Right ventricle myocardium superior (tissue), 1 donor: ENCODE measurements at regions not wholly inside any gene's neighbourhood (a gene's known extent, or its start where the extent isn't known, plus 50 kb on each side); places are given as distances from the start of the nearest gene placed in this dataset.
"Not testable (repeated sequence)": the region's sequence is repeated elsewhere in the genome, so short reads cannot be mapped to it uniquely, and the experiment has no call there.

Experiments used
- ATAC-seq: fragments of 200-7000 bp; cut with Tn5 transposase; one replicate; pipeline ENCODE4 v1.9.1; 2020; ENCODE audit warnings: mild to moderate bottlenecking; ENCODE audit not compliant: poor library complexity
- DNase-seq: peaks from one replicate; pipeline ENCODE4 v3.0.0-alpha.2; 2020
- intact Hi-C: fragments of 100-400 bp; cut with DNase I; formaldehyde crosslinking; loops from one replicate; pipeline ENCODE4 v1.11.2; 2022
- donor health status: DM: no; HTN: yes; CAD: no; lungs with severe emphysema.

DNA sequence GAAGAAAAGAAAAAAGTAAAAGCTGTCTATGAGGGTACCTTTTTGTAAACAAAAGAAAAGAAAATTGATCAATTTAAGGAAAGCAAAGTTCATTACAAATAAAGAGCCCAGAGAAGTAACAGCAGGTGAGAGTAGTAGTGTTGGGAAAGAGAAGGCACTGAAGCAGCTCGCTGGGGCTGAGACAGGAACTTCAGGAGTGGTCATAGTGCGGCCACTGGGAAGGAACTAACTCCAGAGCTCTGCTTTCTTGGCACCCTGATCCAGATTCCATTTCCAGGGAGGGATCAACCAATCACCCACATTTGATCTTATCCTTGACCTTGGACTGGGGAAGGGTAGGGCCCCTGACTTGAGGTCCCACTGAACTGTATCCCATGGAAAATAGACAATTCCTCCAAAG lies 617.6 kb downstream of the CPS1 start:
- no peak for ATAC-seq
- no peak for DNase-seq
- intact Hi-C loops: no loop called here

- ATAC-seq: no peak
- intact Hi-C loops: no loop called here
- DNase-seq: no peak
Observed at GRCh38 chr2:211174631-211175030, 618.2 kb downstream of the CPS1 start.

DNA sequence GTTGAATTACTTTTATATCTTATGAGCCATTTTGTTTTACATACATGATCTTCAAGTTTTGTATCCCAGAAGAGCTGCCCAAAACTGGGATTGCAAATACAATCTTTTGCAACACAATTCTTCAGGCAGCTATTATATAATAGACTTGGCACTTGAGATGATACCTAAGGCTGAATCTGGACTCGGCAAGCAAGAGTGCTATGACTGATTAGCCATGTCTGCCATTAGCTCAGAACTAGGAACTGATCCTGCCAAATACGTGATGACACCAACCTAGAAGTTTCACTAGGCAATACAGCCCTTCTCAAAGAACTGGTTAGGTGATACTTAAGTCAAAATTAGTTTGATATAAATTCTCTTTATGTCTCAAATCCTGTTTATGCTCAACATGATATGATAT lies 619.6 kb downstream of the CPS1 start:
- no peak for ATAC-seq
- intact Hi-C loops: no loop called here
- no peak for DNase-seq

DNA sequence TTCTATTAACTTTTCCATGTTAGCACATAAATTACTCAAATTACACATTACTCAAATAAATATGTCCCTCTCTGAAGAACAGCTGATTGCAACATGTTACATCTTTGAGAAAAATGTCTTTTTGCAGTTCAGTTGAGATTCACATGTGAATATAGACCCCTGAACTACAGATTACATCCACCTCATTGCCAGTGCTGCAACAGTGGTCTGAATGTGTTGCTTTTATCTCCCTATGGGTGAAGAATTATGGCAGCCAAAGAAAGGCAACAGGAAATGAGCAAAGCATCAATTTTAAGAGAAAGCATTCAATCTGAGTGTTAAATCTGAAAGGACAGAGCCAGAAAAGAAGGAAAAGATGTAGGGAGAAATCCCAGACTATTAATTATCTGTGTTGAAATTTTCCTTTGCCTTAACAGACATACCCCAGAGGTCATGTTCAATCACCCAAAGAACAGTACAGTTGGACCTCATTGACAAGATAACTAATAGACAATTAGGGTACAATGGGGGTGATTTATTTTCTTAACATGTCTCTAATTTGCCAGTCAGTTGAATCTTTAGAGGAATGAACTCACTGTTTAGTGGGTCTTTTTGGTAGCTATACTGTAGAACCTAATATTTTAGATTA lies 620.2 kb downstream of the CPS1 start:
- DNase-seq: no peak
- no peak for ATAC-seq
- intact Hi-C loops: no loop called here

GRCh38 chr2:211181626-211182025 lies 625.2 kb downstream of the CPS1 start:
- intact Hi-C loops: no loop called here
- ATAC-seq: no peak
- DNase-seq: no peak

DNA sequence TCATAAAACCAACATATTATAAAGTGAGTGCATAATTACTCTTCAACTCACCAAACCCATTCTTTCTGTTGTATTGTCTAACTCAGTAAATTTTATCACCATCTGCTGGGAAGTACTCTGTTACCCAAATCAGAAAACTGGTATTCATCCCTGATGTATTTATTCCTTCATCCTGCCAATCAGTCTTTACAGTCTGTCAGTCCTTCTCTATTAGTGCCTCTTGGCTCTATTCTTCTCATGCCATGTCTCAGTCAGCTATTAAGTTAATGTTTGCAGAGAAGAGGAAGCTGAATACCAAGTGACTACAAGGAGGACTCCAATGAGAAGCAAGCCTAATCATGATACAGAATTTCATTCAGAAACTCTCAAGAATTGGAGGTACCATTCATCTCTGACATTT lies 631.2 kb downstream of the CPS1 start:
- intact Hi-C loops: no loop called here
- no peak for ATAC-seq
- DNase-seq: no peak

GRCh38 chr2:211203986-211204385 lies 647.6 kb downstream of the CPS1 start:
- intact Hi-C loops: no loop called here
- ATAC-seq (no peak), DNase-seq (no peak)

DNA sequence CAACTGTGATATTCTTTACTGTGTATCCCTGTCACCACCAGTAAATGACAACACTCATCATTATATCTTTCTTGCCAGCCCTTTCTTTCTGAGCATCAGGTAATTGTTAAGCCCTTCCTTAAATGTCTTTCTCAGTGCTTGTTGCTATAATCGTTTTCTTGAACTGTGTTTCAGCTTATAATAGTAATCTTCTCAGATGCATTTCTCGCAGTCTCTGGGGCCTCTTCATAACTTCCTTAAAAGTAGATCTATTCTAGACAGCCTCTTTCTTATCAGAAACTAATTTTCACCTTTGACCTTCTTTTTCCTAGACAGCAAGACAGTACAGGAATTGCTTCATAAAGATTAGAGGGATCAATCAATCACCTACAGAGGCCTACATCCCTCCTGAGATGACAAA lies 648.1 kb downstream of the CPS1 start:
- ATAC-seq (no peak), DNase-seq (no peak)
- intact Hi-C loops: no loop called here

- ATAC-seq: no peak
- no peak for DNase-seq
- intact Hi-C loops: no loop called here
Observed at GRCh38 chr2:211204902-211205301, 648.5 kb downstream of the CPS1 start.

DNA sequence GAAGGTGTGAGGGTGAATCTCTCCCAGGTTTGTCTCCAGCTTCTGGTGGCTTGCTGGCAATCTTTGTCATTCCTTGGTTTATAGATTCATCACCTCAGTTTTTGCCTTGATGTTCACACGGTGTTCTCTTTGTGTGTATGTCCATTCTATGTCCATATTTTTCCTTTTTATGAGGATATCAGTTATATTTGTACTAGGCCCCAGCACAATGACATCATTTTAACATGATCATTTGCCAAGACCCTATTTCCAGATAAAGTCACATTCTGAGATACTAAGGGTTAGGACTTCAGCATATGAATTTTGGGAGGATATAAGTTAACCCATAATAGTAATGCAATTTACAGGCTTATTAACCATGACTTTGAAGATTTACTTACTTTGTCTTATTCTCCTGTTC lies 649.0 kb downstream of the CPS1 start:
- intact Hi-C loops: no loop called here
- no peak for ATAC-seq
- no peak for DNase-seq

DNA sequence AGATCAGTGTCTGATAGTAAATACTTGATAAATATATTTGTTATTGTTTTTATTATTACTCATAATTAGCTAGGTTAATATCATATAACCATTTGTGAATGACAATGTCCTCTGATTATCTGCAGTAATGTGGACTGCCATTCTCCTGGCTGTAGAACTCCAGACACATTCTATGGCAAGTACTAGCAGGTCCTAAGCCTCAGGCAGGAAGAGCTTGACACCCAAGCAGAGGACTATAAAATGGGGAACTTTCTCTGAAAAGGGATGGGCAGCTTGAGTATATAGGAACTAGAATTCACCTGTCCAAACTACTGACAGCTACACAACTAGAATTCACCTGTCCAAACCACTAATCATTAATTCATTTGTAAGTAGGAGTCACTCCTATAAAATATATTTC lies 649.4 kb downstream of the CPS1 start:
- DNase-seq: no peak
- ATAC-seq: no peak
- intact Hi-C loops: no loop called here

- intact Hi-C loops: no loop called here
Observed at GRCh38 chr2:211216221-211216620, 659.8 kb downstream of the CPS1 start.

GRCh38 chr2:211219548-211219947 lies 663.1 kb downstream of the CPS1 start:
- ATAC-seq, DNase-seq, intact Hi-C loops: not testable (repeated sequence)

More at GRCh38 chr2:211216221-211216620, 659.8 kb downstream of the CPS1 start:
- DNase-seq: no peak
- no peak for ATAC-seq

GRCh38 chr2:211225784-211226183 lies 669.4 kb downstream of the CPS1 start:
- ATAC-seq: no peak
- intact Hi-C loops: no loop called here
- DNase-seq: no peak

GRCh38 chr2:211228559-211228958 lies 672.2 kb downstream of the CPS1 start:
- intact Hi-C loops: no loop called here

GRCh38 chr2:211237586-211238275 lies 681.3 kb downstream of the CPS1 start:
- intact Hi-C loops: no loop called here
- DNase-seq: no peak
- no peak for ATAC-seq

More at GRCh38 chr2:211228559-211228958, 672.2 kb downstream of the CPS1 start:
- DNase-seq: no peak
- no peak for ATAC-seq

DNA sequence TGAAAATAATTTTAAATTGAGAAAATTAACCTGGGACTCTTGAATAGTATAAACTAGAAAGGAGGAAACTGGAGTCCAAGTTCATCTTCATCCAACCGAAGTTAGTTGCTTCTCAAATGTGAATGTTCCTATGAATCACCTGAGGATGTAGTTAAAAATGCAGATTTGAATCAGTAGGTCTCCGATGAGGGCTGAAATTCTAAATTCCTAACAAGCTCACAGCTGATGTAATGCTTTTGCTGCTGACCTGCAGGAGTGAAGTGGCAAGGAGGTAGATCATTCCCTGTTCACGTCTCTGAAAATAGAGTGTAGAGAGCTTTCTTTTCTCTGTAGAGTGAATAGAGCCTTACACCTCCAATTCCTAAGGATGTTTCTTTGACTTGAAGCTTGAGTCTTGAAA lies 685.5 kb downstream of the CPS1 start:
- intact Hi-C loops: no loop called here
- ATAC-seq: no peak
- no peak for DNase-seq

DNA sequence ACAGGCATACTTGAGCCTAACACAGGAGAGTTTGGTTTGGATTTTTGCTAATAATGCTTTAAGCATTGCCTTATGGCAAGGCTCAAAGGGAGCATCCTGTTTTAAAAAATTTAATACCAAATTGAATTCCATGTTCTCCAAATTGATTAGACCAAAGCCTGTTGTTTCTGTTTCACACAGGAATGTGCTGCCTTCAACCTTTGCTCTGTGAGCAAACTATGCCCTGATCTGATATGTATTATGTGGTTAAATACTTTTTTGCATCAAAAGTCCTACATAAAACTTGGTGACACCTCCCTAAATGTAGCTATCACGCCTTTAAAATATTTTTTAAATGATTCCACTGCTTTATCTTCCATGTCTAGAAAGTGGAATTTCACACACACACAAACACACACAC lies 691.4 kb downstream of the CPS1 start:
- ATAC-seq (no peak), DNase-seq (no peak)
- intact Hi-C loops: no loop called here

DNA sequence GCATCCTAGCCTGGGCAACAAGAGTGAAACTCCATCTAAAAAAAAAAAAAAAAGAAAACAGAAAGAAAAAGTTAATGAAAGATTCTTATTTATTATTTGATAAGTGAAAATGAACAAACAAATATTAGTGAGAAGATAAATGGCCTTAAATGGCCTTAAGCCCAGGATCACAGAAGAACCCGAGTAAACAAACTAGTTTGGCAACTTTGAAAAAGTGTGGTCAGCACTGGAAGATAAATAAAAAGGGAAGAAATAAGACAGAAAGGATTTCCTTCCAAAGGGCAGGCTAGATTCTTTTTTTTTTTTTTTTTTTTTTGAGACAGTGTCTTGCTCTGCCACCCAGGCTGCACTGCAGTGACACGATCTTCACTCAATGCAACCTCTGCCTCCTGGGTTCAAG lies 692.4 kb downstream of the CPS1 start:
- DNase-seq: no peak
- intact Hi-C loops: no loop called here
- ATAC-seq: no peak

GRCh38 chr2:211251016-211251415 lies 694.6 kb downstream of the CPS1 start:
- DNase-seq (no peak), ATAC-seq (no peak)
- intact Hi-C loops: no loop called here
